Epithelial cell of proximal tubule (primary cell): ENCODE measurements at regions not wholly inside any gene's neighbourhood (a gene's known extent, or its start where the extent isn't known, plus 50 kb on each side); places are given as distances from the start of the nearest gene placed in this dataset.

ENCODE experiments used
- DNase-seq: peaks from one replicate; pipeline ENCODE4 v3.0.0-alpha.2; 2011; ENCODE audit warnings: low read depth
- H3K4me3 ChIP-seq: 2 replicates; pipeline ENCODE4 v1.5.1; 2011; ENCODE audit warnings: low read depth, mild to moderate bottlenecking, low read length
- TF ChIP-seq, protein P1 (sequence below): conservative IDR thresholded peaks from 2 replicates; pipeline ENCODE4 v1.5.1; 2012; ENCODE audit warnings: low read depth, mild to moderate bottlenecking, low read length

DNA sequence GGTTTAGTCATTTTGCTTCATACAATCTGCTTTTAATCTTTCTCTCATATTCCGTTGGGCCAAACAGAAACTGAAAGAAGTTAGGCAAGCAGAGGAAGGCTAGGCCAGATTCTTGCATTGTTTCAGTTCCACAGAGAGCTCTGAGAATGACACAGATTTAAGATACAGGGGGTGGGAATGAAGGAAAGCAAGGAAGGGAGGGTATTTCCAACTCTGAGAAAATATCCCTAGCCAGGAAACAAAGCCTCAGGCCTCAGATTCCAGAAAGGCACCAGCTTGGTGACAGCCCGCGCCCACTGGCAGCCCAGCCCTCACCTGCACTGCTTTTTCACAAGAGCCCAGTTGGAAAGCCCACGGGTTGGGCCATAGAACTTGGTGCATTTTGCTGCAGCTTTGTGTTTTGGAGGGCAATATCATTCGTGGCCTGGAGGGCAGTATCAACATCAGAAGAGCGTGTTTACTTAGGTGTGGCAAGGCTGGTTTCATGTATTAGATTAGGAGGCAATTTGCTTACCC is 63.5 kb downstream of the ENC1 start:
- TF ChIP-seq, protein P1, sequence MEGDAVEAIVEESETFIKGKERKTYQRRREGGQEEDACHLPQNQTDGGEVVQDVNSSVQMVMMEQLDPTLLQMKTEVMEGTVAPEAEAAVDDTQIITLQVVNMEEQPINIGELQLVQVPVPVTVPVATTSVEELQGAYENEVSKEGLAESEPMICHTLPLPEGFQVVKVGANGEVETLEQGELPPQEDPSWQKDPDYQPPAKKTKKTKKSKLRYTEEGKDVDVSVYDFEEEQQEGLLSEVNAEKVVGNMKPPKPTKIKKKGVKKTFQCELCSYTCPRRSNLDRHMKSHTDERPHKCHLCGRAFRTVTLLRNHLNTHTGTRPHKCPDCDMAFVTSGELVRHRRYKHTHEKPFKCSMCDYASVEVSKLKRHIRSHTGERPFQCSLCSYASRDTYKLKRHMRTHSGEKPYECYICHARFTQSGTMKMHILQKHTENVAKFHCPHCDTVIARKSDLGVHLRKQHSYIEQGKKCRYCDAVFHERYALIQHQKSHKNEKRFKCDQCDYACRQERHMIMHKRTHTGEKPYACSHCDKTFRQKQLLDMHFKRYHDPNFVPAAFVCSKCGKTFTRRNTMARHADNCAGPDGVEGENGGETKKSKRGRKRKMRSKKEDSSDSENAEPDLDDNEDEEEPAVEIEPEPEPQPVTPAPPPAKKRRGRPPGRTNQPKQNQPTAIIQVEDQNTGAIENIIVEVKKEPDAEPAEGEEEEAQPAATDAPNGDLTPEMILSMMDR = no peak
- DNase-seq = no peak
- no peak overlapping the region for H3K4me3 ChIP-seq

DNA sequence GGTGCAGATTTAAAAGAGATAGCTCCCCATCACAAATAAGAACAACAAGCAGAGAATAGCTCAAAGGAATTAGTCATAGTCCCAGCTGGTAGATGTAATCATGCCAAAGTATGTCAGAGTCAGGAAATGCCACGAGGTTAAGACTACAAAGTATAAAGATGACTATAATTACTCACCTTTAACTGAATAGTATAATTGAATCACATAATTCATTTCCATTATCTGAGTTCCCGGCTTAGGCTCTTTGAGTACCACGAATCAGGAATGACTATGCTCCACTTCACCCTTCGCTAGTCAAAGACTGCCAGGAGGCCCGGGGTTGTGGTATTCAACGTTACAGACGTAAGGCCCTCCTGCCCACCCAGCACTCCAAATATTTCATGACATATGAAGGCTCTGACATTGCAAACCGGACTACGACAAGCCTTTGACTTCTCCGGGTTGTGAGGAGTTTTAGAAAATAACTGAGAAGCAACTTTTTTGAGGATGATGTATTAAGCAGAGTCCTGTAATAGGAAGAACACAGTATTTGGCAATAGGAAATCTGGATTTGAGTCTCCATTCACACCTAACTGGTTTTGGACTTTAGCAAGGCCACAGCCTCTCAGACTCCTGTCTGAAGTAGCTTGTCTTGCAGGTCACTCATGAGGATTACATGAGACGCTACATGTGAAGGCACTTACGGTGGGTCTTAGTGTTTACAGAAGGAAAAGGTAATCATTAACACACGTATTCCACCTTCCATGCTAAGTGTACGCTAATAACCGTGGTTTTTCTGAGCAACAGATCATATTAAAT is 64.6 kb downstream of the ENC1 start:
- no peak overlapping the region for H3K4me3 ChIP-seq
- TF ChIP-seq, protein P1 = no peak
- no peak for DNase-seq

- DNase-seq = no peak
- H3K4me3 ChIP-seq = no peak overlapping the region
- TF ChIP-seq, protein P1 = no peak
Observed at GRCh38 chr5:74570250-74570649, 70.3 kb downstream of the ENC1 start.

- no peak overlapping the region for H3K4me3 ChIP-seq
- no peak for DNase-seq
- TF ChIP-seq, protein P1 = no peak
Observed at GRCh38 chr5:74567411-74567995, 73.0 kb downstream of the ENC1 start.

- H3K4me3 ChIP-seq = no peak overlapping the region
- TF ChIP-seq, protein P1 = no peak
- no peak for DNase-seq
Observed at GRCh38 chr5:74562122-74562521, 78.4 kb downstream of the ENC1 start.

GRCh38 chr5:74560245-74560644 is 80.3 kb downstream of the ENC1 start:
- TF ChIP-seq, protein P1 = no peak
- H3K4me3 ChIP-seq = no peak overlapping the region
- DNase-seq = no peak
